RKO (cell line): ENCODE measurements at regions not wholly inside any gene's neighbourhood (a gene's known extent, or its start where the extent isn't known, plus 50 kb on each side); places are given as distances from the start of the nearest gene placed in this dataset.
"Not testable (repeated sequence)": the region's sequence is repeated elsewhere in the genome, so short reads cannot be mapped to it uniquely, and the experiment has no call there.

Source experiments
- DNase-seq: peaks from one replicate; pipeline ENCODE4 v3.0.0-alpha.2; 2016; ENCODE audit warnings: low spot score

DNA sequence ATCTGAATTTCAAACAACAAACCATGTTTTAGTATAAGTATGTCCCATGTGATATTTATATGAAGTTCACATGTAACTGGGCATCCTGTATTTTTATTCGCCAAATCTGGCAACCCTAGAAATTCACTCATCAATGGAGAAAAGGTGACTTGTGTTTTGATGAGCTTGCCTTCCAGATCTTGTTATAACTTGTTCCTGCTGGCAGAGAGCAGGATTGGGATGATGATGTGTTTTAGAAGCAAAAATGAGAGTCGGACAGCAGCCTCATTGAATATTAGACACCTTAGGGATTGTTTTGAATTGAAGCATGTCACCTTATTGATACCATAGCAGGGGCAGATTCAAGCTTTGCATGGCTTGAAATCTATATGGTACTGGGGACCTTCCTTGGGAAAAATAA lies 85.4 kb upstream of the MED13 start:
- no peak for DNase-seq

DNA sequence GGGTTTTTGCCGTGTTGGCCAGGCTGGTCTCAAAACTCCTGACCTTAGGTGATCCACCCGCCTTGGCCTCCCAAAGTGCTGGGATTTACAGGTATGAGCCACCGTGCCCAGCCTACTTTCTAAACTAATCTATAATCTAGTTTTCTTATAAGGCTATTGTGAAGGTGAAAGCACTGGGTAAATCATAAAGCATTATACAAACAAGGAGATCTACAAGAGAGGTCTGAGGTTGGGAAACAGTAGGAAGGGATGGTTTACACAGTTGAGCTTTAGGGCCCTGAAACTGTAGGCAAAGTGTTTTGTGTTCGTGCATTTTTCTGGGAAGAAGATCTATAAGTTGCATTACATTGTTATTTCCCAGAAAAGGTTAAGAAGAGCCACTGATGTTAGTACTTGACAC lies 84.9 kb upstream of the MED13 start:
- DNase-seq = no peak

DNA sequence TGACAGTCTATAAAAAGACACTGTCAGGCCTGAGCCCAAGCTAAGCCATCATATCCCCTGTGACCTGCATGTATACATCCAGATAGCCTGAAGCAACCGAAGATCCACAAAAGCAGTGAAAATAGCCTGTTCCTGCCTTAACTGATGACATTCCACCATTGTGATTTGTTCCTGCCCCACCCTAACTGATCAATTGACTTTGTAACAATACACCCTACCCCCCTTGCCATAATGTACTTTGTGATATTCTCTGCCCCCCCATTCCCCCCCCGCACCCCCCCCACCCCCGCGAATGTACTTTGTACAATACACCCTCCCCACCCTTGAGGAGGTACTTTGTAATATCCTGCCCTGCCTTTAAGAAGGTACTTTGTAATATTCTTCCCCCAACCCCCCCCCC lies 82.2 kb upstream of the MED13 start:
- DNase-seq = no peak

DNA sequence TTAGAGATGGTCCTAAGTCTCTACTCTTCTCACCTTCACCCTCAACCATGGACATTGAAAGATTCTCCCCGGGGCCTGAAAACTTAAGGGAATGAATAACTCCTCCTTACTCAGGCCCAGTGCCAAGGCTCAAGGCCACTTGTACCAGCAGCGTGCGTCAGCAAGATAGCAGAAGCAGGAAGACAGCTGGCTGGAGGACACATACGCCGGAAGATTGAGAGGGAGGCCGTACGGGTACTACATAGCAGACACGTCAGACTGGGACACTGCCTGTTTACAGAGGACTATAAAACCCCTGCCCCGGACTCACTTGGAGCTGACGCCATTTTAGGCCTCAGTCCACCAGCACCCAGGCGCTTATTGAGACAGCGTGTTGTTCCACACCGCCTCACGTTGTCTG lies 75.8 kb upstream of the MED13 start:
- no peak for DNase-seq

DNA sequence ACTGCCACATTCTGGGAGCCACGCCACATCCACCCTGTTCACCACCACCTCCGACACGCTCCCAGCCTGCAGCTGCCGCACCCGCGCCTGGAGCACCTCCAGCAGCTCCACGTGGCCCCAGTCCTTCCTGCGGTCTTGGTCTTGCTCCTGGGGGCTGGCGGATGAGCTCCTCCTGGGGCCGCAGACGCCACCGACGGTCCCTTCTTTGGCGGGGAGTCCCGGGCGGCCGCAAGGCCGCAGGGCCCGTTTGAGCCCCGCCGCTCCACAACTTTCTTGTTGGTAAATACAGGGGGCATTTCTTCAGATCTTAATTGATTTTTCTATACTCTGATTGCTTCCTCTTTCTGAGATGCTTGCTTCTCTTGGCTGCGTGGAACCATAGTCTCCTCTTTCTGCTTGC lies 75.3 kb upstream of the MED13 start:
- DNase-seq = no peak

DNA sequence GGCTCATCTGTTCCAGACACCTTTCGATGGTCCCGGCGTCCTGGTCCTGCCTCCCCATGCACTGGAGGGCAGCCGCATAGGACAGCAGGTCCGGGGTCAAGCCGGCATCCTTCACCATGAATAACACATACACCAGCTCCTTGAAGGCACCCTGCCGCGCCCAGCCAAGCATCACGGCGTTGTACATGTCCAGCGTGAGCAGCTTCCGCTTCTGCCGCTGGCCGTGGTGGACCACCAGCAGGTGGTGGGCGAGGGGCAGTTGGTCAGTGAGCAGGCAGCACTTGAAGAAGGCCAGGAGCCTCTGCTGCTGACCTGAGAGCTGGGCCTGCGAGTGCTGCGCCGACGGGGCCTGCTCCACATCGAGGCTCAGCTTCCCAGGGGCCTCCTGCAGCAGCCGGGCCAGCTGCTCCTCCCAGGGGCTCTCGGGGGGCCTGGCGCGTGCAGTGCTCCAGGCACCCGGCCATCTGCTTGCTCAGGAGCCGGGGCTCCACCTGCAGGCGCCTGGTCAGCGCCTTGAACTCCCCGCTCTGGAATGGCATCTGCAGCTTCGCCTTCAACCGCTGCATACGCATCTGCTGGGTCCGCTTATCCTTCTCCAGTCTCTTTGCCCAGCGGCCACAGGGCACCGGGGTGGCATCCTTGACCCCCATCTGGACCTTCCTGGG lies 74.7 kb upstream of the MED13 start:
- DNase-seq = not testable (repeated sequence)

DNA sequence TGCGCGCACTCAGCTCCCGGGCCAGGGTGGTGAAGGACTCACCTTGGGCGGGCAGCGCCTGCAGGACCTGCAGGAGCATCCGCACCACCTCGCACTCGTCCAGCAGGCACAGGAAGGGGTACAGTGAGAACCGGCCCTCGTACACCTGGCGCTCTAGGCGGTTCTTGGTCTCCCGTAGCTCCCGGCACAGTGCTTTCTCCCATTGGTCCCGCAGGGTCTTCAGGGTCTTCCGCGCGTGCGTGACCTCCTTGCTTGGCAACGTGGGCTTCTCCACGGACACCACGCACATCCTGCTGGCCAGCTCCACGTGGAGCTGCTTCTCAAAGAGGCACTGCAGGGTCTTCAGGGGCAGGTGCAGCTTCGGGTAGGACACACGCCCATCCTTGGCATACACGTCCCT lies 74.1 kb upstream of the MED13 start:
- DNase-seq = no peak

DNA sequence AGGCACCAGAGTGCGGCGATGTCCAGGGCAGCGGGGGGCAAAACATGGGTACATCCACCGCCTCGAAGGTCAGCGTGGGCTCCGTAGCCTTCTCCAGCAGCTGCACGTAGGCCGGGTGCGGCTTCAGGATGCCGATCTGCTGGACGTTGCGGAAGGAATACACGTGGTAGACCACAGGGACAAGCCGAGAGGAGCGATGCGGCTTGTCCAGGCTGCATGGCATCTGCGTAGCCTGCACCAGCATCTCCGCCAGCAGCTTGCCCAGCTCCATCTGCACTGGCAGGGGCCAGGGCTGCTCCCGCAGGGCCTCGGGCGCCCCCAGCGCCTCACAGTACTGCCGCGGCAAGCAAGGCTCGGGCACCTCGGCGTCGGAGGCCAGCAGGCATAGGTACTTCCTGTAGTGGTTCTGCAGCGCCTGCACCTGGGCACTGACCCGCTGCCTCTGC lies 73.6 kb upstream of the MED13 start:
- DNase-seq = not testable (repeated sequence)

DNA sequence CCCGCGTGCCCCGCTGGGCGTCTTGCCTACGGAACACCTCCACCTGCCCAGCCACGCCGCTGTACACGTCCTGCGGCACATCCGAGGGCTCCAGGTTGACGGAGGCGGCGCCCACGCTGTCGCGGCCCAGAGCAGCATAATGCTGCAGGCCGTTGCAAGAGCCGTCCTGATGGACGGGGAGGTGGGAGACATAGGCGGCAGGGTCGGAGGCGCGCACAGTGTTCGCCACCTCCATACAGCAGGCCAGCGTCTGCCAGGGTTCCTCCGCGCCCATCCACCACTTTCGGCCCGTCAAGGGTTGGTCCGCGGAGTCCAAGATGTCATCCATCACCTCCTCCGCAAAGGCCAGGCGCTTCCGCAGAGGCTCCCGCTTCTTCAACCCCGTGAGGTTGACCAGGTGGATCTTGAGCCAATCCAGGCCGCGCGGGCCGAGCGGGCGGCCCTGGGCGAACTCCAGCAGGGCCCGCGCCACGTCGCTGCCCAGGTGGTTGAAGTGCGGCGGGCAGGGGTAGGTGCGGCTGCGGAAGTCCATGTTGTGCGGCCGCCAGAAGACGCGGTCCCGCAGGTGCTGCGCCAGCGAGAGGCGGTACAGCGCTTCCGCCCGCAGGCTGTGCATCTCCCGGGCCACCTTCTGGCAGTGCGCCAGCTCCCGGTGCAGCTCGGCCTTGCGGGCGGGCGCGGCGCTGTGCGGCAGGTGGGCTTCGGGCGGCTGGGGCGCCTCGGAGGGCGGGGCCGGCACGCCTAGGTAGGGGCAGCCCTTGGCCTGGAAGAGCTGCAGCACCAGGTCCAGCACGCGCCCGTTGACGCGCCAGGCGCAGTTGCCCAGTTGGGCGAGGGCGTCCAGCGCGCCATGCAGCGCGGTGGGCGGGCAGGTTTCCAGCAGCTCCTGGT lies 72.9 kb upstream of the MED13 start:
- not testable (repeated sequence) for DNase-seq

DNA sequence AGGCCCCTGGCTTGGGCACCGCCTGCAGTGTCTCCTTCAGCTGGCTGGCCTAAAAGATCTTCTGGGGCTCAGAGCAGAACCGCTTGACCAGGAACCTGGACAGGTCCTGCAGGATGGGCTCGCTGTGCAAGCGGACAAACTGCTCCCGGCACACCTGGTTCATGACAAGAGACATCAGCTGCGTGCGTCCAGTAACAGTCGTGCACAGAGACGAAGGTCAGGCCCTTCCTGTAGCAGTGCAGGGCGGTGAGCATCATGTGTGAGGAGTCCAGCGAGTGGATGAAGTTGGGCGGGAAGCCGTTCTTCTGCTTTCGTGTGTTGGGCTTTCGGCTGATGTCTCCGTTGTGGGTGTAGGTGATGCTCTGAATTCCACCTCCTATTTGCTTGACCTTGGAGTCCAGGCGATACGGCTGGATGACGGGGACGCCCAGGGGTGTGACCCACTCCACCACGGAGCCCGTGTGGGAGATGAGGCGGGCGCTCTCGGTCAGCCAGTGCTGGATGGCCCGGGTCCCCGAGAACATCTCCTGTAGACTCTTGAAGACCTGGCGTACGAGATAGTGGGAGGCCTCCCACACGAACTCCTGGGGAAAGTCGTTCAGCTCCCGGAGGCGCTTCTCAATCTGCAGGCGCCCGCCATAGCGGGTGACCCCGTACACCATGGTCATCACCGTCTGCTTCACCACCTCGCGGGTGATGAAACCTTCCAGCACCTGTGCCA lies 72.1 kb upstream of the MED13 start:
- not testable (repeated sequence) for DNase-seq

DNA sequence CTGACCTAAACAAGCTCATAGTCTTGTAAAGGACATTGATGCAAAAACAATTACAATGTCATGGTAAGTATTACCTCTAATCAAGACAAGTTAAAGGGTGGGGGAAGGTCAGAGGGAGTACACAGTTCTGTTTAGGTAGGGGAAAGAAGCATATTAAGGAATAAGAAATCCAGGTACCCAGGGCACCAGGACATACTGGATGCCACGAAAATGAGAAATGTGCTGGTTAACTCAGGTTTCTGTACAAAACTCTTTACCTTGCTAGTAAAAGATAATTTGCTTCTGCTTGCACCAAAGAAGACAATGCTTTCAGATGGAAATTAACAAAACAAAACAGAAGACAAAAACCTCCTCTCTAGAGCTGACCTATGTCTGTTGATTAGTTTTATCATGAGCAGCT lies 70.7 kb upstream of the MED13 start:
- no peak for DNase-seq

DNA sequence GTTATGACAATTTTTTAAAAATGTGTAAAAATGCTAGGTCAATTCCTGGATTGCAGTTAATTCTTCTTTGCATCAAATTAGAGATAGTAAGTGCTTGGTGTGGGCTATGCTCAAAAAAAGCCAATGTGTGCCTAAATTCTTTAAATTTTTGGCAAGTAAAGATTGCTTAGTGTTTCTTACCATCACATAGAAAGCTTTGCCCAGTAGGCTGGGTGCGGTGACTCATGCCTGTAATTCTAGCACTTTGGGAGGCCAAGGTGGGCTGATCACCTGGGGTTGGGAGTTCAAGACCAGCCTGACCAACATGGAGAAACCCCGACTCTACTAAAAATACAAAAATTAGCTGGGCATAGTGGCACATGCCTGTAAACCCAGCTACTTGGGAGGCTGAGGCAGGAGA lies 70.0 kb upstream of the MED13 start:
- not testable (repeated sequence) for DNase-seq

DNA sequence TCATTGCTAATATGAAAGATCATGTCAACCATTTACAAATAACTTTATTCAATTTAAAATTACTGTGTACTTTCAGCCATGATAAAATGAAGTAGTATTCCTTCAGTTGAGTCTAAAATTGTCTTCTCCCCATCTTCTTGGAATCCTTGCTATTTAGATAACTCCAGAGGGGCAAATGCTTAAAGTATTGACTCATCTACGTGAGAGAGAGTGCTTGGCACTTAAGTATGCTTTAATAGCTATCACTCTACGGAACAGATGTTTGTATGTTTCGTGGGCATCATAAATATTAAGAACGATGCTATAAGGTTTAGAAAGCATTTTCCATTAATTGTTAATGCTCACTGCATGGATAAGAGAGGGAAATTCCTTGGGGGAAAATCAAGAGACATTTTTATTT lies 69.3 kb upstream of the MED13 start:
- DNase-seq = no peak

DNA sequence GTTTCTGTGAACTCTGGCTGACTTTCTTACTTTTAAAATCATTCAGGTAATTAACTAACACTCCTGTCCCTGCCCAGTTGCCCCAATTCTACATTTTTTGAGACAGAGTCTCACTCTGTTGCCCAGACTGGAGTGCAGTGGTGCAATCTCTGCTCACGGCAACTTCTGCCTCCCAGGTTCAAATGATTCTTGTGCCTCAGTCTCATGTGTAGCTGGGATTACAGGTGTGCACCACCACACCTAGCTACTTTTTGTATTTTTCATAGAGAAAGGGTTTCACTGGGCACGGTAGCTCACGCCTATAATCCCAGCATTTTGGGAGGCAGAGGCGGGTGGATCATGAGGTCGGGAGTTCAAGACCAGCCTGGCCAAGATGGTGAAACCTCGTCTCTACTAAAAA lies 66.2 kb upstream of the MED13 start:
- DNase-seq = not testable (repeated sequence)

DNA sequence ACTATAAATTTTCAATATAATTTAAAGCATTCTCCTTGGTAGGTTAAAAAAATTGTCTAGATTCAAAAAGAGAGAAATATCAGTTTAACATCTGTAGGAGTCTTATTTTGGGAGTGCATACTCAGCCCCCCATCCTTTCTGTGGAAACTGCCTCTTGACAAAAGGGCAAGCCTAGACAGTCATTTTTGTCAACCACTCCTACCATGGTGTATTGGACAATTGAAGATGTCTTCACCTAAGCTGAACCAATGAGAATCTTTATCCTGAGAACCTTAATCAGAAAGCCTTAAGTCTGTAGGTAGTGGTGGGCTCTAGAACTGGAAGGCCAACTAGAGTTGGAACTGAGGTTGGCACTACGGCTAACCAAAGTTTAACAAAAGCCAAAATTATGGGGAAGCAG lies 65.7 kb upstream of the MED13 start:
- no peak for DNase-seq

DNA sequence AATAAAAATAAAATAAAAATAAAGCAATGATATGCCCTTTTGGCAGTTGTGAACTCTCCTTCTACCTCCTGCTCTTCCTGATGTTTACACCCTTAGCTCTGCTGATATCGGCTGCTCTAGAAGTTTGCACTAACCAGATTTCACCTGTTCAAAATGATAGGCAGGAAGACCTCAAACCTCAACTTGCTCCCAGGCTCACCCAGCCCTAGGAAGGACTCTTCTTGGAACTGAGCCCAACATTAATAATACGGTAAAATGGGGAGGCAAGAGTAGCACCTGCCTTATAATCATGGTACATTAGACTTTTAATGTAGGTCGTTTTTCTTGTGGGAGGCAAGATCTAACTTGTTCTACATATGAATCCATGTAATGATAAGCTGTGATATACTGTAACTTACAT lies 61.2 kb upstream of the MED13 start:
- no peak for DNase-seq

DNA sequence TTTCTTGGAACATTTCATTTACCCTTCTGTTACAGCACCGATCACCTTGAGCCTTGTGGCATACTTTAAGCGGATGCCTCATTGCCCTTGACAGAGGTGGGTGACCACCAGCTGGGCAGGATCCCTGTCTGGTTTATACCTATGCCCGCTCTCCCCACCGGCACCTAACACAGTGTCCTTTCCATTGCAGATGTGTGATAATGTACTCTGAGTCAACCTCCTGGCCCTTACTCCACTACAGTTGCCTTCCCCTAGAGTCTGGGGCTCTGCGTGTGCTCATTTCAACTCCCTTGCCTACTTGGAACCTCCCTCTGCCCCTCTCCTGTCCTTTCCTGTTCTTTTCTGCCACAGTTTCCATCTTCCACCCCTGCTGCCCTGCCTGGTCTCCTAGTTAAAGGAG lies 60.2 kb upstream of the MED13 start:
- DNase-seq = no peak

DNA sequence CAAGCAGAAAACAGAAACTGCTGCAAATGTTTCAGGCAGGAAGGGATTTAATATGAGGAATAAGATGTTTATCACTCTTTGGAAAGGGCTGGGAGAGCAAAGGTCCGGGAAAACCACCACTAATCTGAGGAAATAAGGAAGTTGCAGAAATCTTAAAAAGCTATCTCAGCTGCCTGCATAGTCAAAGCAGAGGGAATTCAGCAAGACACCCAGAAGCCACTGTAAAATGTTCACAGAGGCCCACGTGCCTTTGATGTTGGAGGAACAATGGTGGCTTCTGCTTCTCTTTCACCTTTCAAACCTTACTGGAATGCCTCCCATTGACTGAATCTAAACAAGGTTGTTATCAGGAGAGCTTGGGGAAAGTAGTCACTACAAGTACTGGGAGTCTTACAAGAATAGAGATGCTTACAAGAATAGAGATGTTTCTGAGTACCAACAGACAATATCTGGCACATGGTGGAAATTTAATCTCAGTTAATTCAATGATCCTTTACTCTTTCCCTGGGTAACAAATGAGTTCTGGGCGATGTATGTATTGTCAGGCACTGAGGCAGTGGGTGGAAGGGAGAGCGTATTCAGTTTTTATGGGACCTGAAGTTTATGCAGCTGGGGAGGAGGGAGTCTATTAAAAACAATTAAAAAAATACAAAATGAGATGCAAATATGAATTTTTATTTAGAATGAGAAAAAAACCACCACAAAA lies 56.1 kb upstream of the MED13 start:
- DNase-seq = no peak

DNA sequence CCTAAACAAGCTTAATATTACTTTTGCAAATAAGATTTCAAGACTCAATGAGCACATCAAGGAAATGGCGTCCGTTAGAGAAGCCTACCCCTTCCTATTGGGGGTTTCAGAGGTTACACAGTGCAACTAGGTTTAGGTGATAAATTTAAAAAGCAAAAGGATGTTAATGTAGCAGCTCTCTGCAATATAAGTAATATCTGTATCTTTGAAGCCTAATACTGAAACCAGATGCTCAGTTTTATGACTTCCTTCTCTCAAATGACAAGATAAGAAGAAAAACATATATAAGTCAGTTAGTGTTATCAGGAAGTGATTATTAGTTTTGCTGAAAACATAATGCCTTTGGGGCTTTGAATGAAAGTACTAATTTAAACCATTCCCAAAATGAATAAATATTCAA lies 54.3 kb upstream of the MED13 start:
- no peak for DNase-seq
